SU-DHL-6 (cell line): ENCODE measurements at regions not wholly inside any gene's neighbourhood (a gene's known extent, or its start where the extent isn't known, plus 50 kb on each side); places are given as distances from the start of the nearest gene placed in this dataset.

Experiments used
- H2AFZ ChIP-seq: fragments of 200-600 bp; sonication (generic); 2 replicates; pipeline ENCODE4 v1.6.1; 2014; ENCODE audit warnings: low read depth, mild to moderate bottlenecking, moderate library complexity, mixed read lengths, antibody characterized with exemption, low read length; ENCODE audit not compliant: severe bottlenecking
- H3F3A ChIP-seq: fragments of 200-600 bp; shearing (Covaris generic); 2 replicates; pipeline ENCODE4 v1.6.0; 2016; ENCODE audit warnings: antibody characterized with exemption, mild to moderate bottlenecking; ENCODE audit not compliant: insufficient read depth
- H3K27ac ChIP-seq: fragments of 200-600 bp; sonication (generic); 2 replicates; pipeline ENCODE4 v1.5.1; 2016; ENCODE audit warnings: low read depth, mild to moderate bottlenecking, low read length, moderate library complexity, mixed read lengths
- H3K27me3 ChIP-seq: fragments of 200-600 bp; sonication (generic), shearing (Covaris generic); 2 replicates; pipeline ENCODE4 v1.6.0; 2014; ENCODE audit warnings: mild to moderate bottlenecking, low read length
- H3K36me3 ChIP-seq: fragments of 200-600 bp; sonication (generic); 2 replicates; pipeline ENCODE4 v1.6.1; 2014; ENCODE audit warnings: mild to moderate bottlenecking, low read length, mixed read lengths
- H3K4me2 ChIP-seq: fragments of 300-600, 200-600 bp; shearing (Covaris generic), sonication (generic); 2 replicates; pipeline ENCODE4 v1.6.0; 2014; ENCODE audit warnings: low read length, low read depth, mild to moderate bottlenecking; ENCODE audit not compliant: poor library complexity, severe bottlenecking
- H3K4me3 ChIP-seq: fragments of 200-600 bp; sonication (generic); 2 replicates; pipeline ENCODE4 v1.5.1; 2014; ENCODE audit warnings: antibody characterized with exemption, low read length, mild to moderate bottlenecking, mixed read lengths; ENCODE audit not compliant: insufficient read depth, poor library complexity, severe bottlenecking
- H3K79me2 ChIP-seq: fragments of 200-600 bp; sonication (generic); 2 replicates; pipeline ENCODE4 v1.6.1; 2014; ENCODE audit warnings: mild to moderate bottlenecking, low read length, moderate library complexity; ENCODE audit not compliant: insufficient read depth
- H3K9ac ChIP-seq: fragments of 200-600 bp; sonication (generic); 2 replicates; pipeline ENCODE4 v1.7.0; 2014; ENCODE audit warnings: mild to moderate bottlenecking, low read length
- H3K9me2 ChIP-seq: fragments of 200-600 bp; sonication (generic); replicated peaks from 2 replicates; pipeline ENCODE4 v1.6.1; 2014; ENCODE audit warnings: low read length; ENCODE audit not compliant: insufficient read depth
- H3K9me3 ChIP-seq: fragments of 200-600 bp; sonication (generic); 2 replicates; pipeline ENCODE4 v1.6.1; 2014; ENCODE audit warnings: low read length, mixed read lengths; ENCODE audit not compliant: insufficient read depth
- H4K20me1 ChIP-seq: fragments of 200-600 bp; sonication (generic); 2 replicates; pipeline ENCODE4 v1.6.1; 2014; ENCODE audit warnings: low read depth, mild to moderate bottlenecking, antibody characterized with exemption, low read length, moderate library complexity, mixed read lengths
- EZH2phosphoT487 ChIP-seq: fragments of 200-600 bp; sonication (generic), shearing (Covaris generic); conservative IDR thresholded peaks from 2 replicates; pipeline ENCODE4 v1.6.1; 2018; ENCODE audit warnings: mild to moderate bottlenecking, antibody characterized with exemption, low read length, moderate library complexity, mixed read lengths
- TF ChIP-seq, protein P1 (sequence below): fragments of 200-600 bp; sonication (generic); IDR thresholded peaks from one replicate; pipeline ENCODE4 v1.5.1; 2017; ENCODE audit warnings: antibody characterized with exemption, mild to moderate bottlenecking, low read length, moderate library complexity; ENCODE audit not compliant: insufficient read depth, poor library complexity, severe bottlenecking

DNA sequence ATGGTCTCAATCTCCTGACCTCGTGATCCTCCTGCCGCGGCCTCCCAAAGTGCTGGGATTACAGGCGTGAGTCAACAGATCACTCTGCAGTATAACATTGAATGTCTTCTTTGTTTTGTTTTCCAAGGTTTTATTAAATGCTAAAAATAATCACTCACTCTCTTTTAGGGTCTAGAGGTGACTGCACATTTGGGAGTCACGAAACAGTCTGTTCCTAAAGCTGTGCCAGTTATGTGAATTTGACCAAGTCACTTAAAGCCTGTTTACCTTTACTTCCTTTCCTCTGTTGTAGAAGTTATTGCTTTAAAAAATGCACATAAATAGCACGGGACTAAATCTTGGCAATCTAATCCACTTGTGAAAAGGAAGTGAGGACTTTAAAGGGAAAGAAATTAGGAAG, 304.9 kb upstream of the PTGER4 start:
- Histone ChIP-seq H3F3A (no peaks in the 10 kb centered on the region), H3K9me3 (no peaks in the 10 kb centered on the region), H3K4me2 (no peak overlapping the region), H3K27me3 (no peaks in the 10 kb centered on the region), H3K9me2 (no peaks in the 10 kb centered on the region), H3K9ac (no peak overlapping the region), H3K79me2 (no peaks in the 10 kb centered on the region), H3K4me3 (no peak overlapping the region), H3K27ac (no peak overlapping the region), H2AFZ (no peak overlapping the region), H4K20me1 (no peaks in the 10 kb centered on the region), H3K36me3 (no peaks in the 10 kb centered on the region)
- TF ChIP-seq, protein P1, sequence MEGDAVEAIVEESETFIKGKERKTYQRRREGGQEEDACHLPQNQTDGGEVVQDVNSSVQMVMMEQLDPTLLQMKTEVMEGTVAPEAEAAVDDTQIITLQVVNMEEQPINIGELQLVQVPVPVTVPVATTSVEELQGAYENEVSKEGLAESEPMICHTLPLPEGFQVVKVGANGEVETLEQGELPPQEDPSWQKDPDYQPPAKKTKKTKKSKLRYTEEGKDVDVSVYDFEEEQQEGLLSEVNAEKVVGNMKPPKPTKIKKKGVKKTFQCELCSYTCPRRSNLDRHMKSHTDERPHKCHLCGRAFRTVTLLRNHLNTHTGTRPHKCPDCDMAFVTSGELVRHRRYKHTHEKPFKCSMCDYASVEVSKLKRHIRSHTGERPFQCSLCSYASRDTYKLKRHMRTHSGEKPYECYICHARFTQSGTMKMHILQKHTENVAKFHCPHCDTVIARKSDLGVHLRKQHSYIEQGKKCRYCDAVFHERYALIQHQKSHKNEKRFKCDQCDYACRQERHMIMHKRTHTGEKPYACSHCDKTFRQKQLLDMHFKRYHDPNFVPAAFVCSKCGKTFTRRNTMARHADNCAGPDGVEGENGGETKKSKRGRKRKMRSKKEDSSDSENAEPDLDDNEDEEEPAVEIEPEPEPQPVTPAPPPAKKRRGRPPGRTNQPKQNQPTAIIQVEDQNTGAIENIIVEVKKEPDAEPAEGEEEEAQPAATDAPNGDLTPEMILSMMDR = no peak
- TF ChIP-seq EZH2phosphoT487 = no peak

DNA sequence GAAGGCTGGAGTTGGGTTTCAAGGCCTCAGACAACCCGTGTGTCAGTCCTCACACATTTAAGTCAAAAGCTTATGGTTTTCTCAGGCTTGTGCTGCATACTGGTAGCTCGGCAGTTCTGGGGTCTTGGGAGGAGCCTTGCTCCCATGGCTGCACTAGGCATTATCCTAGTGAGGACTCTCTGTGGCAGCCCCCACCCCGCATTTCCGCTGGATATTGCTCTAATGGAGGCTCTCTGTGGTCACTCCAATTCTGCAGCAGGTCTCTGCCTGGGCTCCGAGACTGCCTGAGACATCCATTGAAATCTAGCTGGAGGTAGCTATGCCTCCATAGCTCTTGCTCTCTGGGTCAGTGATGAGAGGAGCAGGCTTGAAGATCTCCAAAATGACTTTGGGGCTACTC, 311.5 kb upstream of the PTGER4 start:
- Histone ChIP-seq H3K79me2 (no peaks in the 10 kb centered on the region), H3K9me3 (no peaks in the 10 kb centered on the region), H3F3A (no peaks in the 10 kb centered on the region), H3K36me3 (no peaks in the 10 kb centered on the region), H3K4me2 (no peak overlapping the region), H3K27ac (no peak overlapping the region), H3K27me3 (no peaks in the 10 kb centered on the region), H2AFZ (no peak overlapping the region), H3K9ac (no peak overlapping the region), H4K20me1 (no peaks in the 10 kb centered on the region), H3K9me2 (no peaks in the 10 kb centered on the region), H3K4me3 (no peak overlapping the region)
- TF ChIP-seq, protein P1 = no peak
- TF ChIP-seq EZH2phosphoT487 = no peak

DNA sequence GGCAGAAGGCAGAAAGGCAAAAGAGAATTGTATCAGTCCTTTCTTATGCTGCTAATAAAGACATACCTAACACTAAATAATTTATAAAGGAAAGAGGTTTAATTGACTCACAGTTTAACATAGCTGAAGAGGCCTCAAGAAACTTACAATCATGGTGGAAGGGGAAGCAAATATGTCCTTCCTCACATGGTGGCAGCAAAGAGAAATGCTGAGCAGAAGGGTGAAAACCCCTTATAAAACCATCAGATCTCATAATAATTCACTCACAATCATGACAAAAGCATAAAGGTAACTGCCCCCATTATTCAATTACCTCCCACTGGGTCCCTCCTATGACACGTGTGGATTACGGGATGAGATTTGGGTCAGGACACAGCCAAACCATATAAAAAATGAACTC, 312.5 kb upstream of the PTGER4 start:
- no peaks in the 10 kb centered on the region for H3F3A ChIP-seq

More for the DNA sequence above, 312.5 kb upstream of the PTGER4 start:
- H4K20me1 ChIP-seq = no peaks in the 10 kb centered on the region
- no peak overlapping the region for H3K4me2 ChIP-seq
- no peak overlapping the region for H2AFZ ChIP-seq
- no peaks in the 10 kb centered on the region for H3K9me3 ChIP-seq
- H3K79me2 ChIP-seq = no peaks in the 10 kb centered on the region
- no peaks in the 10 kb centered on the region for H3K9me2 ChIP-seq
- no peaks in the 10 kb centered on the region for H3K27me3 ChIP-seq
- TF ChIP-seq EZH2phosphoT487 = no peak
- TF ChIP-seq, protein P1 = no peak
- no peak overlapping the region for H3K9ac ChIP-seq
- no peak overlapping the region for H3K27ac ChIP-seq
- H3K36me3 ChIP-seq = no peaks in the 10 kb centered on the region
- no peak overlapping the region for H3K4me3 ChIP-seq
